AG08395 (cell line): ENCODE measurements at regions not wholly inside any gene's neighbourhood (a gene's known extent, or its start where the extent isn't known, plus 50 kb on each side); places are given as distances from the start of the nearest gene placed in this dataset.

Experiments
- DNase-seq: peaks from one replicate; pipeline ENCODE4 v3.0.0; 2012; ENCODE audit warnings: mixed read lengths, low spot score

GRCh38 chr2:204046145-204046544 lies 109.6 kb downstream of the ICOS start:
- DNase-seq: no peak

DNA sequence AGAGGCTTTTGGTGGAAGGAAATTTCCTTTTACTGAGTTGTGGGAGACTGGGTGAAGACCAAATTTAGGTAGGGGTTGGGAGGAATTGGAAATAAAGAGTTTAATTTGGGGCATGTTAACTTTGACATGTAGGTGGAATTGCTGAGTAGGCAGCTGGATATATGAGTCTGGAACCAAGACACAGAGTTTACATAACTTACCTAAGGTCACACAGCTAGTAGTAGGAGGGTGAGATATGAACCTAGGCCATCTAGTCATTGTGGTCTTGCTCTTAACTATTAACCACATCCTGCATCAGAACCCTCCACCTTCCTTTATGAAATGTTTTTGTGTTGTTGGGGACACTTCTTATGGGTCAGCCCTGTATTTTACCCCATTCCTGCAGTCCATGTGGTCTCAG lies 113.1 kb downstream of the ICOS start:
- DNase-seq: no peak

DNA sequence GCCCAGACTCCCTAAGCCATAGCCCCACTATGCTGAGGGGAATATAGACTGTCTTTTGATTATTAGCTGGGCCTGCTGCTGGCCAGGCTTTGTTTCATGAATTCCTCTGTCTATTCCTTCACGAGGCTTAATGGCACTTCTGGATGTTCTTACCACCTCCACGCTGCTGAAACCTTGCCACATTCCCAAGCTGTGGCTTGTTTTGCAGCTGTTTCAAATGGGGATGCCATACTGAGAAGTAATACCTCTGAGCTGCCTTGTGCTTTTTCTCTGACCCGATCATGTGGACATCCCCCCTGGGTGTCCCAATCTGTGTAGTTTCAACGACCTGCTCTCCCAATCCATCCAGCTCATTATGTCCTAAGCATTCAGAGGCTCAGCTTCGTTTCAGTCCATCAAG lies 114.1 kb downstream of the ICOS start:
- DNase-seq: no peak

DNA sequence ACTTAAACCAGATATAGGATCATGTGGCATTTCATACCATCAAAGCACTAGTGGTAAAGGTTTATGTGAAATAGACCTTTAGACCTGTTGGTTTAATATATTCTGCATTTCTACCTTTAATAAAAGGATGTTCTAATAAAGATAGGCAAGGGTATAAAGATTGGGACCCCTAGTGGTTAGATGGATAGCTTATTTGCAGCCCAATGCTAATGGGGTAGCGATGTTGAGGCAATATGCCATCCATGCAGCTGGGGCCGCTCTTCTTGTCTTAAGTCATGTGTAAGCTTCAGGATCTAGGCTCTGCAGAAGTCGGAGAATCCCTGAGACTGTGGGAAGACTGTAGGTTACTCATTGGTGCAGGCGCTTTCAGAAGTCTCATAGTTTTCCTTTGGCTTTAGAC lies 114.9 kb downstream of the ICOS start:
- no peak for DNase-seq

DNA sequence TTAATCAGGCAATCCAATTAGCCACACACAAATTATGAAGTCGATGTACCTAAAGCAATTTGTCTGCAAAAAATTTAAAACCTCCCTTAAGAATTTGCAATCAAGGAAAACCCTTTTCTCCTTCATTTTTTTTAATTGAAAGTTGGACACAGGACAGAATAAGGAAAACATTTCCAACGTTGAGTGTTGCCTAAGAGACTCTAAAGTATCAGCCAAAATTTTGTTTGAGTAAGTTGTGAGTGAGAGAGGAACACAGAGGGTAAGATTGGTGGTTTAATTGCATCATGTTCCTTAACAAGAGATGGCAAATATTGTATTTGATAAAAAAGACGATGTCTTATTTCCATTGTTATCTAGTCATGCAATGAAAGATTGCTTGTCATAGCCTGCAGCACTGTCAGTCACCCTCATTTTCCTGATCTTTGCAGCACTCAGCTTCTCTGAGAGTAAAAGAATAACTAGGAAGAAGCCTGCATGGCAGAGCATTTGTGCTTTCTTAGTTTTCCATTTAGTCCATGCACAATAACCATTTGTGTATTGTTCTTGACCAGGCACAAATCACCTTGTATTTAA lies 115.5 kb downstream of the ICOS start:
- no peak for DNase-seq

- no peak for DNase-seq
Observed at GRCh38 chr2:204059016-204059415, 122.5 kb downstream of the ICOS start.

DNA sequence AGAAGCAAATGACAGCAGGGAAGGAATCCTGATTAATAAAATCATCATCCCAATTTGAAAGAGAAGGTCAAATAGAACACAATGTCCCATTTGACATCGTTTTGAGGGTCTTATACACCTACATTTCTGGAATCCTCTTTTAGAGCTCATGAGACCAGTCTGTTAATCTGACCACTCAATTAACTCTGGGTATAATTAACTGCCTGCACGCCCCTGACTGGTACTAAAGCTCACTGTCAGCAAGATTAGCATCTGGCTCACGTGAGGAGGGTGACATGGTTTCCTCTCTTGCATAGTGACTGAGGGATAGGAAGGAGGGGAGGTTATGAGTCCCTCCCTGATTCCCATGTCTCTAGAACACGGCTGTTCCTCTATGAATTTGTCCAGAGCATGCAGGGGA lies 124.3 kb downstream of the ICOS start:
- no peak for DNase-seq

DNA sequence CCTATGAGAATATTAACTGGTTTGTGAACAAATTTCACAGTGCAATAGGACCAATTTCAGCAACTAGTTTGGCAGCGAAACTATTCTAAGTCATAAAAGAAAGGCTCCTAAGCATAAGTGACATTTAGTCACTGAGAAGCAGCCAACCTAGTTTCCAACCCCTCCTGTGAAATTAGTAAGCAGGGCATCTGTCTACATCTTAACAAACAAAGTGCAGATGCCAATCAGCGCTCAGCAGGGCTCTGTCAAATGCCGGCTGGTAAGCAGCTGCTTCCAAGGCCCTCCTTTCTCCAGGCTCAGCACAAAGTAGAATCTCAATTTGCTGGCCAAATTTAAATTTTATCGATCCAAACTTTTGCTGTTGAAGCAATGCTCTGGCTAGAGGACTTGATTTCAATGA lies 124.7 kb downstream of the ICOS start:
- no peak for DNase-seq

GRCh38 chr2:204064119-204064518 lies 127.6 kb downstream of the ICOS start:
- DNase-seq: no peak

DNA sequence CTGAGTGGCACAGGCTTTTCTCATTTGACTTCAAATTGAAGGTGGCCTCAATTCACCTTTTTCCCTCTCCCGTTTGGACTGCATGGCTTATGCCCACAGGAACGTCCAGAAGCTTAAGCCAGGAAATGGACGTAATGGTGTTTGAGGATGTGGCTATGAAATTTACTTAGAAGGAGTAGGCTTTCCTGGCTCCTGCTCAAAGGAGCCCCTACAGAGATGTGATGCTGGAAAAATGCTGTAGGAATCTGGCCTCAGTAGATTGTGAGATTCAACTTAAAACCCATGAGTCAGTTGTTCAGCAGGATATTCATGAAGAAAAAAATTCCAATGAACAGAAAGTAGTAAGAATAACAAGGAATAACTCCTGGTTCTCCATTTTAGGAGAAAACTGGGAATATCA lies 129.0 kb downstream of the ICOS start:
- DNase-seq: no peak

DNA sequence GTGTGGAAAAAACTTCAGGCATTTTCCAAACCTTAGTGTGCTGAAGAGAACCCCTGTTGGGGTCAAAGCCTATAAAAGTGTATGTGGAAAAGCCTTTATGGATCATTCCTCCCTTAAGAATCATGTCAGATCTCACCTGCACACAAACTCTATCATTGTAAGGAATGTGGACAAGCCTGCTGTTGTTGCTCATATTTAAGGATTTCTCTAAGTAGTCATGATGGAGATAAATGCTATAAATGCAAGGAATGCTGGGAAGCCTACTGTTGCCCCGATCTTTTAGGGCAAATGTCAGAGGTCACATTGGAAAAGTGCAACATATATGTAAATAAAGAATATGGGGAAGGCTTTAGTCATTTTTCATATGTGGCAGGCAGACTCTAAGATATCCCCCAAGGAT lies 129.5 kb downstream of the ICOS start:
- no peak for DNase-seq

DNA sequence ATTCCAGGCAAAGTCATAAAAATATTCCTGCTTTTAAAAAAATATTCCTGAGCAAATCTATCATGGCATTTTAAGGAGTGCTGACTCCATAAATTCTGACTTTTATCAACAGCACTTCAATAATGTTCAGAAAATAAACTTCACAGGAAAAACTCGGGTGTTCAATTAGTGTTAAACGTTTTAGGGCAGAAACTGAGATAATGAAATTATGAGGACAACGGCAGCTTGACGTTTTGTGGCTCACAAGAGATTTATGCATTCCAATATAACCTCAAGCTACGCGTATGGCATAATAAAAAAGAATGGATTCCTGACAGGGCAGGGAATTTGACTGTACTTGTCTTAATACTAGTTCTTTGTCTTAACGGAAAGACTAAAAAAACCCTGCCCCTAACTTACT lies 133.2 kb downstream of the ICOS start:
- DNase-seq: no peak

GRCh38 chr2:204072443-204073324 lies 136.1 kb downstream of the ICOS start:
- DNase-seq: peak; percentile 25

GRCh38 chr2:204074456-204074855 lies 137.9 kb downstream of the ICOS start:
- DNase-seq: peak; percentile 58

- no peak for DNase-seq
Observed at GRCh38 chr2:204078003-204078698, 141.6 kb downstream of the ICOS start.

GRCh38 chr2:204081487-204082425 lies 145.2 kb downstream of the ICOS start:
- DNase-seq: no peak

GRCh38 chr2:204086167-204086566 lies 149.6 kb downstream of the ICOS start:
- DNase-seq: no peak

DNA sequence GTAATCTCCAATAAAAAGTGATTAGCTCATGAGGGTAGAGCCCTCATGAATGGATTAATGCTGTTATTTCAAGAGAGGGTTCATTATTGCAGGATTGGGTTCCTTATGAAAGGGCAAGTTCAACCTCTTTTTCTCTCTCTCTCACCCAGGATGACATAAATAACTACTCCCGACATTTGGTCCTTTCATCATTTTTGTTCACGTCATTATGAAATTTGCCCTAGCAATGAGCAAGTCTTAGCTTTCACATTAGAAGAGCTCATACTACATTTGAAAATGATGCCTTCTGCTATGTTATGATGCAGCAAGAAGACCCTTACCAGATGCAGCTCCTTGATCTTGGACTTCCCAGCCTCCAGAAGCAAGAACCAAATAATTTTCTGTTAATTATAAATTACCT lies 152.5 kb downstream of the ICOS start:
- no peak for DNase-seq

DNA sequence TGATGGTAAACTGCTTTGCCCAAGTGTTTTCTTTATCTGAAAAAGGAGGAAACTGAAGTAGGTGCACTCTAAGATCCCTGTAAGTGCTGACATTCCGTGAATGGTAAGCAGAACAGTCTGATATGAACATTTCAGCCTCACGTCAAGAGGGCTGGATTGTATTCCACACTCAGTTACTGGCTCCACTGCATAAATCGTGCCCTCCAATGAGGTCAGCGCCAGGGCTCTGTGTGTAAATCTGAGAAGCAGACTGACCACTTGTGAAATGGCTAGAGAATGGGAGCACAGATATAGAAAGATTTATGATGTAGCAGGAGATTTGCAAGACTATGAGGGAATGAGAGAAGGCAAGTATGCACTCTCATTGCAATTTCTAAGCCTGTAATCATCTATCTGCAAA lies 153.0 kb downstream of the ICOS start:
- DNase-seq: no peak

DNA sequence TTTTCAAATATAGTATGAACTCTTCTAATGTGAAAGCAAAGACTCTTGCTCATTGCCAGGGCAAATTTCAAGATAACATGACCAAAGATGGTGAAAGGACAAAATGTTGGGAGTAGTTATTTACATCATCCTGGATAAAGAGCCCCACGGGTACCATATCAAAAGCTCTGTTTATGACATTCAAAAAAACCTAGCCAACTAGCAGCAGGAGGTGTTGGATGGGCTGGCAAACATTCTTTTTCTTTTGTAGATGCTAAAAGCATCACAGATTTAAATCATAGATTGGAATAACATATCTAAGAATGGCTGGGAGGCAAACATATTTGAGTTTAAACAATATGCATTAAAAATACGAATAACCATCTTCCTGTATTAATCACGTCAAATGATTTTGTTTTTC lies 153.5 kb downstream of the ICOS start:
- no peak for DNase-seq

DNA sequence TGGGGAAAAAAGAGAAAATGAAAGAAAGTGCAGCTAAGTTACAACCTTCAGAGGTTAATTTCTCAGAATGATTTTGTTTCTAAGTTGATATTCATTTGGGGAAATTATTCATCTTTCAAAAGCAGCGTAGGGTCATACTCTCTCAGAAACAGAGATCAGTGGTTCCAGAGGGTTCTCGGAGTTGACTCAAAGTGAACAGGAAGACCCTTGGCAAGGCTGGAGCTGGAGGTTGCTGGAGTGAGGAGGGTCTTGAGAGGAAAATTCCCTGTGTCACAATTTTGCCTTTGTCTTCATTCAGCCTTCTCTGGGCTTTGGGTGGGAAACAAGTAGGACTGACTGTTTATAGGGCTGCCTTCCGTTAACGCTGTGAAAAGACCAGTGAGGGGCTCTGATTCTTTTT lies 168.2 kb downstream of the ICOS start:
- DNase-seq: no peak

- peak; percentile 37 for DNase-seq
Observed at GRCh38 chr2:204108330-204108751, 171.8 kb downstream of the ICOS start.
